GM12865 (cell line): ENCODE measurements at regions not wholly inside any gene's neighbourhood (a gene's known extent, or its start where the extent isn't known, plus 50 kb on each side); places are given as distances from the start of the nearest gene placed in this dataset.

ENCODE experiments used
- DNase-seq: peaks from one replicate; pipeline ENCODE4 v3.0.0; 2010; ENCODE audit warnings: low read depth
- H3K4me3 ChIP-seq: 2 replicates; pipeline ENCODE4 v1.5.1; 2011; ENCODE audit warnings: mild to moderate bottlenecking, low read depth, low read length, control low read depth
- TF ChIP-seq, protein P1 (sequence below): IDR thresholded peaks from 2 replicates; pipeline ENCODE4 v1.5.1; 2011; ENCODE audit warnings: low read length, control low read depth, low read depth, inconsistent platforms; ENCODE audit not compliant: insufficient read depth; ENCODE audit errors: missing control alignments

DNA sequence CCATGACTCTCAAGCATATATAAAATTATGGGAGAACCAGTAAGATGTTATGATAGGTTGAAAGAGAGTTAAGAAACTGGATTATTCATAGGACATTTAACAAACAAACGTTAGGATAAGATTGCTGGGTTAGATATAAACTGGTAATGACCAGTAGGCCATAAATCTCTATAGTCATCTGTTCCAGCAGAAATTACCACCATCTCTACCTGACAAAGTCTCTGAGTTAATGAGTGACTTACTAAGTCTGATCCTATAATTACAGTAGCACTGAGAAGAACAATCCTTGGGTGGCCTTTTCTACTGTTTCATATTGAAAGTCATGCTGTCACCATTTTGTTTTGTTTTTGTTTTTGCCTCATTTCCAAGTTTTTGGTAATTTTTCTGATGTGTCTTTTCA, 136.9 kb upstream of the CNOT2 start:
- no peak overlapping the region for H3K4me3 ChIP-seq
- TF ChIP-seq, protein P1, sequence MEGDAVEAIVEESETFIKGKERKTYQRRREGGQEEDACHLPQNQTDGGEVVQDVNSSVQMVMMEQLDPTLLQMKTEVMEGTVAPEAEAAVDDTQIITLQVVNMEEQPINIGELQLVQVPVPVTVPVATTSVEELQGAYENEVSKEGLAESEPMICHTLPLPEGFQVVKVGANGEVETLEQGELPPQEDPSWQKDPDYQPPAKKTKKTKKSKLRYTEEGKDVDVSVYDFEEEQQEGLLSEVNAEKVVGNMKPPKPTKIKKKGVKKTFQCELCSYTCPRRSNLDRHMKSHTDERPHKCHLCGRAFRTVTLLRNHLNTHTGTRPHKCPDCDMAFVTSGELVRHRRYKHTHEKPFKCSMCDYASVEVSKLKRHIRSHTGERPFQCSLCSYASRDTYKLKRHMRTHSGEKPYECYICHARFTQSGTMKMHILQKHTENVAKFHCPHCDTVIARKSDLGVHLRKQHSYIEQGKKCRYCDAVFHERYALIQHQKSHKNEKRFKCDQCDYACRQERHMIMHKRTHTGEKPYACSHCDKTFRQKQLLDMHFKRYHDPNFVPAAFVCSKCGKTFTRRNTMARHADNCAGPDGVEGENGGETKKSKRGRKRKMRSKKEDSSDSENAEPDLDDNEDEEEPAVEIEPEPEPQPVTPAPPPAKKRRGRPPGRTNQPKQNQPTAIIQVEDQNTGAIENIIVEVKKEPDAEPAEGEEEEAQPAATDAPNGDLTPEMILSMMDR = no peak
- no peak for DNase-seq

DNA sequence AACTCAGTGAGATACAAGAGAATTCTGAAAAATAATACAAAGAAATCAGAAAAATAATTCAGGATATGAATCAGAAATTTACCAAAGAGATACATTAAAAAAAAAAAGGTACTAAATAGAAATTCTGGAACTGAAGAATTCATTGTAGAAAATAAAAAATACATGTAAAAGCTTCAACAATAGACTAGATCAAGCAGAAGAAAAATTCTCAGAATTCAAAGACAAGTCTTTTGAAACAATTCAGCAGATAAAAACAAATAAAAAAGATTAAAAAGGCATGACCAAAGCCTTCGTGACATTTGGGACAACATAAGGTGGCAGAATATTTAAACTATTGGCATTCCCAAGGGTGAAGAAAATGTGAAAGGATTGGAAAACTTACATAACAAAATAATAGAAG, 133.1 kb upstream of the CNOT2 start:
- H3K4me3 ChIP-seq = no peak overlapping the region
- TF ChIP-seq, protein P1 = no peak

DNA sequence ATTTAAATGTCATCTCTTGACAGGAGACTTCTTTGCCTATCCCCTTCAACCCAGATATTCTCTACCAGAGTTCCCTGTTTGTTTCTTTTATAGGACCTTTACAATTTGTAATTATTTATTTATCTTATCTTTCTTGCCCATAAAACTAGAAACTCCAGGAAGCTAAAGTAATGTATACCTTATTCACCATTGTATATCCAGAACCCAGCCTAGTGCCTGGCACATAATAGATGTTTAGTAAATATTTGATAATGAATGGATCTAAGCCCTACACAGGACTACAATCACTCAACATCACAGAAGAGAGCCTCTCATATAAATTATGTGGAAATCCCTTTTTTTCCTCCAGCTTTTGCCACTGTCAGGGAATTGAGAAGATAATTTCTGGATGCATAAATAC, 125.6 kb upstream of the CNOT2 start:
- H3K4me3 ChIP-seq = no peak overlapping the region
- DNase-seq = no peak
- TF ChIP-seq, protein P1 = no peak

More for the DNA sequence above, 133.1 kb upstream of the CNOT2 start:
- DNase-seq = no peak

DNA sequence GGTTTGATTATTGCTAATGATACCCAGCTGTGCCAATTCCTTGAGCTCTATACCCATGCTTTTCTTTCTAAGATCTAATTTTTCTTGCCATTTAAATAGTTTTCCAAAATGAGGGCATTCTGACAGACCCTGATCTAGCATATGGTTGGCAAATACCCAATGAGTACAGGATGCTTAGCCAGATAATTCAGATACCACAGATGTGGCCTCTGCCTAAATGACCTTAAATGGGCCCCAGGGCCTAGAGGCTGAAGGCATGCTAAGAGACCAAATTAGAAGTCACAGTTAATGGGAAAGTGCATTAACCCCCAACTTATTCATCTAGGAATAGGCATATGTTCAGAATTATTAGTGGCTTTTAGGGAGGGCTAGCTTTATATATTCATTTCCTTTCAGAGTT, 122.3 kb upstream of the CNOT2 start:
- no peak for DNase-seq
- no peak overlapping the region for H3K4me3 ChIP-seq
- TF ChIP-seq, protein P1 = no peak

DNA sequence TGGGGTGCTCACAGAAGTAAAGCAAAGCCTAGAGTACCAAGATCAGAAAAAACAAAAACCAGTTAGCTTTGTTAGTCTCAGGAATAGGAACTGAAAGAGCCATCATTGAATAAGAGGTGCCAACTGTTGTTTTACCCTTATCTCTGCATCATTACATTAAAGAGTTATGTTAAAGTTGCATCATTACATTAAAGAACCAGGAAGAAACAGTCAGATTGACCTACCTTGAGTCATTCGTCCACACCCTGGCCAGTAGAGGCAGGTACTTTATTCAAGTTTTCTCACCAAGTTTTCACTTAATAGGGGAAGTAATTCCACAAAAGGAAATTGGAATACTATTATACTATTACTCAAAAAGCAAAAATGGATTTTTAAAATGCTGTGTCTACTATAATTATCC, 121.7 kb upstream of the CNOT2 start:
- DNase-seq = no peak
- H3K4me3 ChIP-seq = no peak overlapping the region
- TF ChIP-seq, protein P1 = no peak

DNA sequence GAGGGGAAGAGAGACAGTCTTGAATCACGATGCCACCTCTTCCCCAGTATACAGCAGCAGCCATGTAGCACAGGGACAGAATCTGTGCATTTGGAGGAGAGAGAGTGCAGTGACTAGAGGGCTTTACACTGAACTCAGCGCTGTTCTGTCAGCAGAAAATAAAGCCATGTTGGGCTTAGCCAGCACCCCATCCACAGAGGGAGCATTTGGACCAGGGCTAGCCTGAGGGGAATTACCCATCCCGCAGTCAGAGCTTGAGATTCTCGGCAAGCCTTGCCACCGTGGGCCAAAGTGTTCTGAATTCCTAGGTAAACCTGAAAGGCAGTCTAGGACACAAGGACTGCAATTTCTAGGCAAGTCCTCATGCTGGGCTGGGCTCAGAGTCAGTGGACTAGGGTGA, 120.4 kb upstream of the CNOT2 start:
- H3K4me3 ChIP-seq = no peak overlapping the region
- TF ChIP-seq, protein P1 = no peak

DNA sequence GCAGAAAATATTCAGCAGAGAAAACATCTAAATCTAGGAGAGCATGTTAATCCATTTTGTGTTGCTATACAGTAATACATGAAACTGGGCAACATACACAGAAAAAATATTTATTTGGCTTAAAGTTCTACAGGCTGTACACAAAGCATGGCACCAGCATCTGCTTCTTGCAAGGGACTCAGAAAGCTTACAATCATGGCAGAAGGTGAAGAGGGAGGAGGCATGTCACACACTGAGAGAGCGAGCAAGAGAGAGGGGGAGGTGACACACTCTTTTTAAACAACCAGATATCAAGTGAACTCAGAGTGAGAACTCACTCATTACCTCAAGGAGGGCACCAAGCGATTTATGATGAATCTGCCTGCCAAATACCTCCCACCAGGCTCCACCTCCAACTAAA, 94.2 kb upstream of the CNOT2 start:
- DNase-seq = no peak
- TF ChIP-seq, protein P1 = no peak
- H3K4me3 ChIP-seq = no peak overlapping the region

More for the DNA sequence above, 120.4 kb upstream of the CNOT2 start:
- no peak for DNase-seq
